ENCODE measurements at regions not wholly inside any gene's neighbourhood (a gene's known extent, or its start where the extent isn't known, plus 50 kb on each side); places are given as distances from the start of the nearest gene placed in this dataset.
"Not testable (repeated sequence)": the region's sequence is repeated elsewhere in the genome, so short reads cannot be mapped to it uniquely, and the experiment has no call there.

DNA sequence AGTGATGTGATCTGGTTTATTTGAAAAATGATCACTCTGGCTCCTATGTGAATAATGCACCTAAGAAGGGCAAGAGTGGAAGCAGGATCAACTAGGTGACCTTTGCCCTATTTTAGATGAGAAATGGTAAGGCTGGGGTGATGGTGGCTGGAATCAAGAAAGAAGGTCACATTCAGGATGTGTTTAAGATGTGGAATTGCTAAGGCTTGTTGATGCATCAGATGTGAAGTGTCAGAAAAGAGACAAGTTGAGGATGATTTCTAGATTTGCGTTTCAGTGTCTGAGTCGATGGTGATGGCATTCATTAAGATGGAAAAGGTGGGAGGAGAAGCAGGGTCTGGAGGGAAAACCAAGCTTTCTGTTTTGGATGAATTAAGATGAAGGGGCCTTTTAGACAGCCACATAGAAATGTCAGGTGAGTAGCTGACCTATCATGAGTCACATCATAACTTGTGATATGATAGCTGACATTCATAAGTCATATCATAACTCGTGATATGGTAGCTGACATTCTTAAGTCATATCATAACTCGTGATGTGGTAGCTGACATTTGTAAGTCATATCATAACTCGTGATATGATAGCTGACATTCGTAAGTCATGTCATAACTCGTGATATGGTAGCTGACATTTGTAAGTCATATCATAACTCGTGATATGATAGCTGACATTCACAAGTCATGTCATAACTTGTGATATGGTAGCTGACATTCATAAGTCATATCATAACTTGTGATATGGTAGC is 101.2 kb upstream of the SEC11C start:
- no peak for DNase-seq (ENCODE audit: low spot score)

DNA sequence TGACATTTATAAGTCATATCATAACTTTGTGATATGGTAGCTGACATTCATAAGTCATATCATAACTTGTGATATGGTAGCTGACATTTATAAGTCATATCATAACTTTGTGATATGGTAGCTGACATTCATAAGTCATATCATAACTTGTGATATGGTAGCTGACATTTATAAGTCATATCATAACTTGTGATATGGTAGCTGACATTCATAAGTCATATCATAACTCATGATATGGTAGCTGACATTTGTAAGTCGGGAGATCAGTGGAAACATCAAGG is 100.7 kb upstream of the SEC11C start:
- DNase-seq (ENCODE audit: low spot score): not testable (repeated sequence)

DNA sequence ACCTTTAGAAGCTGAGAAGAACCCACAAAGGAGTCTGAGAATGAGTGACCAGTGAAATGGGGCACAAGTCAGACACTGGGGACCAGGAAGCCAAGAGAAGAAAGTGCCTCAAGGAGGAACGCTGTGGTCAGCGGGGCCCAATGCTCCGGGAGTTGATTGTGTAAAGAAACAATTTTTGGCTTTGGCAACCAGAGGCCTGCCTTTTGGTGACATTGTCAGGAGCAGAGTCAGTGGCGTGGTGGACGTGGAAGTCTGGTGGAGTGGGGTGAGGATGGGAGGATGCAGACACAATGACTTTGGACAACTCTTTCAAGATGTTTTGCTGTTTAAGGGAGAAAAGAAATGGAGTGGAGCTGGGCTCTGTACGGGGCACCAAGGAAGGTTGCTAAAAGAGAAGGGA is 100.2 kb upstream of the SEC11C start:
- DNase-seq (ENCODE audit: low spot score): no peak

DNA sequence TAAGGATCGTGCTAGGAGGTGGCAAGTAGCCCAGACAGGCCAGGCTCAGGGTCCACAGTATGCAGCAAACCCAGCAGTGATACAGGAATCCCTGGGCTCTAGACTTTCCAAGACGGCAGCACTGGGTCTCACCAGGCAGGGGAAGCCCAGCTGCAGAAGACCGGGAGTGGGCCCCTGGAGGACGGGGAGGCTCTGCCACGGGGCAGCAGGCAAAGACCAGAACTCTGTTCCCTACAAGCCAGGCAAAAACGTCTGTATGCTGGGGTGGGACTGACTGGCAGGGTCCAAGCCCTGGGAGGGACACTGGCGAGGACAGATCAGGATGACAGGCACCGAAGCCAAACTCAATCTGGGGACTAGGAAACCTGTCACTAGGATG is 98.9 kb upstream of the SEC11C start:
- DNase-seq (ENCODE audit: low spot score): no peak

DNA sequence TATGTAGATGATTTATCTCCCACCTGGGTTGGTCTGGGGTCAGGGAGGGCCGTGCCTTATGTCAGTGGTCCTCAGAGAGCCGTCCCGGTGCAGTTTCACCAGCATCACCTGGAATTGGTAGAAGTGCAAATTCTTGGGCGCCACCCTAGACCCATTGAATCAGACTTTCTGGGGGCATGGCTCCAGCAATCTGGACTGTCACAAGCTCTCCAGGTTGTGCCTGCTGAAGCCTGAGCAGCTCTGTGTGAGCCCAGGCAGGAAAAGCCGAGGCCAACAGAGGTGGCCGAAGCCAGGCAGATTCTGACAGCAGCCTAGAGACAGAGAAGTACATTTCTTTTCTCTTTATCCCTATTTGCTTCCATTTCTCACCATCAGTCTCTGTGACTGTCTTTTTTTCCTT is 98.4 kb upstream of the SEC11C start:
- no peak for DNase-seq (ENCODE audit: low spot score)

DNA sequence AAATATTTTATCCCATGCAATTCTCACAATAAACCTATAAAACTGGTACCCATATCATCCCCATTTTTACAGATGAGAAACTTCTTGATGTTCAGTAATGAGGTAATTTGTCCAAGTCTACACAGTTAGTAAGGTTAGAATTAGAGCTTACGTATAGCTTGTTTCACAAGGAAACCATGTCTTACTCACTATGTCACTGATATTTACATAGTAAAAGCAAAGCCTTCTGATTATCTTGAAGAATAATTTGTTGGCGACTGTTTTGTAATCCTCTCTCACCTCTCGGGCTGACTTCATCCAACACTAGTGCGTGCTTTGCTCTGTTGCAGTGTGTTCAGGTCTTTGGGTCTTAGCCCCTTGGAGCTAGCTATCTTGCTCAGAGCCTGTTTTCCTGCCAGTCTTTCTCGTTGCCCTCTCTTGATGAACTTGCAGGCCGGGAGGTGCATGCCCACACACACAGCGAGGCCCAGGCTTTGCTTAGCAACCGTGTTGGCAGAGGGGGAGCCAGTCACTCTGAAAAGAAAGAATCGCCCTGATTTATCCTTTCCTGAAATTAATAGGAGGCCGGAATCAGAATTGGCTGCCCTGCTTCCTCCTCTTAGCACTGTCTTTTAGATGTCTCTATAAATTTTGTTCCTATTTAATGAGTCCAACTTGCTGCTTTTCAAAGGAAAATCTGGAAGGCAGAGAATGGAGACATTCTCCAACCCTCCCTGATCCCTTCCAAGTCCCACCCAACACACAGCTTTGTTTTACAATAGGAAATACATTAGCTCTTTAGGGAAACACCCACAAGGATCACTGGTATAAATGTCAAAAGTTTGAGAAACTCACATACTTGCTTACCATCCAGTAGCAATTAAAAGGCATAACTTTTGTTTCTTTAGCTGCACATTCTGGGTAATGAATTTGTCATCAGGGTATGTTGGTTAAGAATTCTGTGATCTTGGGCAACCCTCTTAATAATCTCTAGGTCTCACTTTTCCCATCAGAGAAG is 97.6 kb upstream of the SEC11C start:
- DNase-seq (ENCODE audit: low spot score): peak; percentile 60

DNA sequence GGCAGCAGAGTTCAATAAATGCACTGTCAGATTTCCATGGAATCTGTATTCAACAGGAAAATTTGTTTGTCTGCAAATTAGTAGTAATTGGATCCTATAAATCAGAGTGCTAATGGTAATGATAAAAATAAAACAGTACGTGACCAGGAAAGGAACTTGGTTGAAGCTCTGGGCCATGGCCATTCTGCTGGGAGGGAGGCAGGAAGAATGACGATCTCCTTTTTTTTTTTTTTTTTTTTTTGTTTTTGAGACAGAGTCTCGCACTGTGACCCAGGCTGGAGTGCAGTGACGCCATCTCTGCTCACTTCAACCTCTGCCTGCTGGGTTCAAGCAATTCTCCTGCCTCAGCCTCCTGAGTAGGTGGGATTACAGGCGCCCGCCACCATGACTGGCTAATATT is 94.8 kb upstream of the SEC11C start:
- DNase-seq (ENCODE audit: low spot score): no peak

DNA sequence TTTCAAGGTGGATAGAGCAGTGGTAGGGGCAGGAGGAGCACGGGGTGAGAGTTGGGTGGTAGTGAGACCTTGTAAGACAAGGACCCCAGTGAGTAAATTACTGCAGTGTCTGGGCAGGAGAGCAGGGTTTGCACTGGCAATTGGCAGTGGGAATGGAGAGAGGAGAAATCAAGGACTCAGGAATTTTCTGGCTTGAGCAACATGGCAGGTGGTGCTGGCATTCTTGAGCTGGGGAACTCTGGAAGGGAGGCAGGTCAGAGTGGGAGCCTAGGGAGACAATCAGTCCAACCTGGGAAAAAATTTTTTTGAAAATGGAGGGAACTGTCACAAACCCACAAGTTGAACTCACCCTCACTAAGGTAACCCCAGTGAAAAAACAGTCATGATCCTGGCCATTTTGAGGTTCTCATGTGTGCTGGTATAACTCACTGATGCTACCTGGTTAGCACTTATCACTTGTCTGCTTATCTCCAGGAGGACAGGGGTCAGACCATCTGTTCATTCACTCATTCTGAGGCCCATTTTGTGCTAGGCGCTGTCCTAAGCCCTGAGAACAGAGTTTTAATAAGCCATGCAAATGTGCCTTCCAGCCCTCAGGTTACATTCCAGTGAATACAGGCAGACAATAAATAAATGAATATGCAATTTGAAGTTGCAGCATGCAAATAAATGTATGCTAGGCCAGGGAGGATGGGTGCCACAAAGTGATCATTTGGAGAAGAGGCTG is 92.2 kb upstream of the SEC11C start:
- DNase-seq (ENCODE audit: low spot score): no peak

DNA sequence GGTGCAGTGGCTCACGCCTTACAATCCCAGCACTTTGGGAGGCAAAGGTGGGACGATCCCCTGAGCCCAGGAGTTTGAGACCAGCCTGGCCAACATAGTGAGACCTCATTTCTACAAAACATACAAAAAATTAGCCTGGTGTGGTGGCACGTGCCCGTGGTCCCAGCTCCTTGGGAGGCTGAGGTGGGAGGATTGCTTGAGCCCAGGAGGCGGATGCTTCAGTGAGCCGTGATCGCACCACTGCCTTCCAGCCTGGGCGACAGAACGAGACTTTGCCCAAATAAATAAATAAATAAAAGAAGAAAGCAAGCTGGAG is 91.7 kb upstream of the SEC11C start:
- DNase-seq (ENCODE audit: low spot score): no peak

DNA sequence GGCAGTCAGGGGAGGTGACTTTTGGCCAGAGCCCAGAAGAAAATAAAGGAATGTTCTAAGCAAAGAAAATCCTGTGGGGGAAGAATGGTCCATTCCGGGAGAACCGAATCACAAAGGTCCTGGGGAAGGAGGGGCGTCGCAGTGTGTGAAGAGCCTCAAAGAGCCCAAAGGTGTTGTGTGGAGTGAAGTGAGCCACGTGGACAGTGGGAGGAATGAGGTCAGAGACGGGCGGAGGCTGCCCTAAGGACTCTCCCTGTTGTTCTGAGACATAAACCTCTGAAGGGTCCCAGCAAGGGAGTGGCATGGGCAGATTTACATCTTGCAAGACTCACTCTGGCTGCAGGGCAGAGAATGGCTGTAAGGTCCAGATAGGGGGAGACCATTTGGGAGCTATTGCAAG is 91.3 kb upstream of the SEC11C start:
- DNase-seq (ENCODE audit: low spot score): no peak

DNA sequence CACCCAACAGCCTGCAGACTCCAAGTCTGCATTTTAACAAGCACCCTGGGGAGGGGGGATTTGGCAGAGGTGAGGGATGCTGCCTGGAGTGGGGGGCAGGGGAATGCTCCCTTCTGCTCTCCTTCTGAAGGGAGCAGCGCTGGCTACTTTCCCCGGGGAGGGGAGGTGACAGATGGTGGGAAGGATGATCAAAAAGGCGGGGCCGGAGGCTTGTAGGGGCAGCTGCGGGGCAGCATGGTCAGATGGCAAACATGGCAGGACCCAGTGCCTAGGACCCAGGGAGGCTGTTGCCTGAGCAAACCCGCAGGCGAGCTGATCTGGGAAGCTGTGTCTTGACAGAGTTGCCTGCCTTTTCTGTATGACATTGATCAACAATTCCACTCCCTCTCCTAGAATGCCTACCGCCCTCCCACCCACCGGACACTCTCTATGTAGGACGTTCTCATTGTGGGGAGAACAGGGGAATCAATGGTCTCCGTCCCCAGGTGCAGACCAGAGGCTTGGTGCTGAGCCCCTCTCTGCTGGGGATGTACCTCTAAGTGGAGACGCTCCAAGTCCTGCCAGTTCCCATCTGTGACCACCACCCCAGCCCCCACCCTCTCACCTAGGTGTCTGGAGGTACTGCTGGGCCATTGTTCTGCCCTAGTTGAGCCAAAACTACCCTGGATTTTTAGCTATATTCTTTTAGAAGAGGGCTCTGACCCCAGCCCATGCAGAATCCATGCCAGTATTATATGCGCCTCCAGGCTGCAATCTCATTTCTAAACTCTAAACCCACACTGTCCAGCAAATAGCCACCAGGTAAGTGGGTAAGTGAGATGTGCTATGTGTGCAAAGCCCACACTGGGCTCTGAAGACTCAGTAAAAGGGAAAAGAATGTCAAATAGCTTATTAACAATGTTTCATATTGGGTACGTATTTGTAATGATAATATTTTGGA is 89.7 kb upstream of the SEC11C start:
- DNase-seq (ENCODE audit: low spot score): no peak

DNA sequence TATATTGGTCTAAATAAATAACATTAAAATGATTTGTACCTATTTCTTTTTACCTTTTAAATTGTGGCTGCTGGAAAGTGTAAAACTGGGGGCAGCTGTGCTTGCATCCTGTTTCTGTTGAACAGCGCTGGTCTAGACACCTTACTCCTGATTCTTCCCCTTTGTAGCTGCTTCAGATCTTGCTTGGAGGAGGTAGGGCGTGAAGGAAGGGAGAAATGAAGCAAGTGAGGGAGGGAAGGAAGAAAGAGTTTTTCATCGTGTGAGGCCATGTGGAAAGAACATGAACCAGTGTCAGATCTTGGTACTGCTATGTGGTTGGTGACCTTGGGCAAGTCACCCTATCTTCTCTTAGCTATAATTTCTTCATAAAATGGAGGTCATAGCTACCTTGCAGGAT is 89.0 kb upstream of the SEC11C start:
- no peak for DNase-seq (ENCODE audit: low spot score)

DNA sequence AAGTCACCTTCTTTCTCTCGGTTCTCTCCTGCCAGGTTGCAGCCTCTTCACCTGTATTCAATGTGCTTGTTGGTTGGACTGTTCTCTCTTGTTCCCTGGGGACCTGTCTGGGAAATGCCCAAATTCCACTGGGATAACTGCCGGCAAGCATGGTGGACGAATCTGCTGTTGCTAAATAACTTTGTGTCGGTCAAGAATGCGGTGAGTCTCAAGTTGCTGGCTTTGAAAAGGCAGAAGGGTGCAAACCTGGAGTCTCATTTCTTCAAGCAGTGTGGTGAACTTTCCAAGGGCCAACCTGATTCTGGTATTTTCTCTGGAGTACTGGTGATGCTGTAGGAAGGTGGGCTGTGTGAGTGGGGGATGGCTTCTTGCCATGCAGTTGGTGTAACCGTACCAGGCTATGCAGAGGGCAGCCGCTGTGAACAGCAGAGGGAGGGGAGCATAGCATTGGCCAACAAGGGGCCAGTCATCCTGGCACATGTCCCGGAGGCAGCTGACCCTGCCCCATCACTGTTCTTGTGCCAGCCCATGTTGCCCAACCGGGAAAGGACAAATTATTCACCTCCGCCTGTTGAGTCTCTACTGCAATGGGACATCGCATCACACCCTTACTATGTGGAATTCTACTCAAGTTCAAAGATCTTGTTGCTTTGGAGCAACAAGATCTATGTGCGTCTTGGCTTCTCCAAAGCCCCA is 88.1 kb upstream of the SEC11C start:
- no peak for DNase-seq (ENCODE audit: low spot score)

DNA sequence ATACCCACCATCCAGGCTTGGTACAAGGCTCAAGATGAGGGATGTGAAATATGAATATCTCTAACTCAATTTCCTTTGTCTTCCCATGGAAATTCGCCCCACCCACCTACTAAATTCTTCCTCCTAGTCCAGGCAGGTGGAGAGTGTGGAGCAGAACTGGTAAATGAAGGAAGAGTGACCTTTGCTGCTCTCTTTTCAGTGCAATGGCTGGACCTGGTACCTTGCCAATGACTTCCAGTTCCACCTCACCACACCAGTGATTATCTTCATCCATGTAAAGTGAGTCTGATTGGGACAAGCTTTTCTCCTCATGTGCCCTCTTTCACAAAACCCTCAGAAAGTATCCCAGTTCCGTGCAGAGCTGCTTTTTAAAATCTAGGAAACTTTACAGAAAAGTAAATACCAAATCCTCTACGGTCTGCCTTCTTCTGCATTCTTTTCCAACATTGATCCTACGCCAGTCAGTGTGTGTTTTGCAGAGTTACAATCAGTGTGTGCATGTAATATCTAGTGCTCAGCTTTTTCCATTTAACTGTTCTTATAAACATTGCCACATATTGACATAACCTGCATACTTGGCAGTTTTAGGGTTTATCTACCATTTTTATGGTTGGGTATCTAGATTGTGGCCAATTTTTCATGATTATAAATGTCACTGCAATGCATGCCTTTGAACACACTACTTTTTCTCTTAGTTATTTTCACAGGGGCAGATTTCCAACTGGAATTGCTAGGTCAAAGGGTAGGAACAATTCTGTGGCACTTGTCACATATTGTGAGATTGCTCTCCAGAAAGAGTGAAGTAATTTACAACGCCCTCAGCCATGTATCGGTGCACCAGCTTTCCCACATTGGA is 86.5 kb upstream of the SEC11C start:
- peak; percentile 20 for DNase-seq (ENCODE audit: low spot score)

DNA sequence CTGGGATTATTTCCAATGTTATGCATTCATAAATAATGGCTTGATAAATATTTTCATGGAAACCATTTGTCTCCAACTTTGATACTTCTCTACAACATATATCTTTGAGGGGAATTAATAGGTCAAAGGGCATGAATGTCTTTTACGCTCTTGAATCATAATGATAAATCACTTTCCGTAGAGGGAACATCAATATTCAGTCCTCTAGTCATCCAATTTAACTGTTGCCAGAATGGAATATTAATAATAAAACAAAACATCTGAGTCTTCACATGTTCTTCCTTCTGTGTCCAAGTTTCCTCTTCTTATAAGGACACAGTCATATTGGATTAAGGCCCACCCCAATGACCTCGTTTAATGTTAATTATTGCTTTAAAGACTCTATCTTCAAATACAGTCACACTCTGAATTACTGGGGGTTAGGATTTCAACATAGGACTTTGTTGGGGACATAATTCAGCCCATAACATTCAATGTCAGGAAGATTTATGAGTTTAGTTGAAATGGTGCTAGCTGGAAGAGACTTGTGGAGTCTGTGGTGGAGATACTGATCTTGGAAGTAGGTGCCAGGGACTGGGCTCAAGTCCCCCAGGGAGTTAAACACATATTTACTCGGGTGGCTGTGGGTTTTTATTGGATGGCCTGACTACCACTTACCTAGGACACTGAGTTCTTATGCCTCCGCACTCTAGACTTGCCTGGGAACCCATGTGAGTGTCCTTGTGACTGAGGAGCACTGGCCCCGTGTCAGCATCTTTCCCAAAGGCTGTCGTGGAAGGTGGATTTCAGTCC is 85.0 kb upstream of the SEC11C start:
- no peak for DNase-seq (ENCODE audit: low spot score)

DNA sequence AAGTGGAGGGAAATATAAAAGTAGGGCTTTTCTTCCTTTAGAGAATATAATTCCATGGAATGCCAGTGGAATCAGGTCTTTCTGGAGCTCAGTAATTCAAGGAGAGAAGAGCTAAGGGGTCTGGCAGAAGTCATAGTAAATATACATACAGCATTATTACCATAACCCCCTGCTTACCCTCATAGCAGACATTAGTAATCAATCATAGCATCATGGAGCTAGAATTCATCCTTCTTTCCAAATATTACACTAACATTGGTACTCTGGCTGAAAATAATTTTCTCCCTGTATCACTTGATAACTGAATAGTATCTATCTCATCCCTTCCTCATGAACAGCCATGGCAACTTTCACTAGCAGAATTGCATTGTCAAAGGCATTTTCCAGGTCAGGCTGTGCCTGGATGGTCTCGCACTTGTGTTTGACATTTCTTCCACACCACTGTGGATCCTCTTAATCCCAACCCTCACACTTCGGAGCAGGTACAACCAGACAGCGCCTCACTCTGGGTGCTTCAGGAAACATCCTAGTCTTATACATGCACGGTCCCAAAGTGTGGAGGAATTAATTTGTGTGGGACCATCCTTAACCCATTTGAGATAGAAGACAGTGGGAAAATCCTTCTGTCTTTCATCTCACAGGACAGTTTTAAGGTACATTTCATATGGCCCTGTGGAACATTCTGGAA is 84.2 kb upstream of the SEC11C start:
- no peak for DNase-seq (ENCODE audit: low spot score)

DNA sequence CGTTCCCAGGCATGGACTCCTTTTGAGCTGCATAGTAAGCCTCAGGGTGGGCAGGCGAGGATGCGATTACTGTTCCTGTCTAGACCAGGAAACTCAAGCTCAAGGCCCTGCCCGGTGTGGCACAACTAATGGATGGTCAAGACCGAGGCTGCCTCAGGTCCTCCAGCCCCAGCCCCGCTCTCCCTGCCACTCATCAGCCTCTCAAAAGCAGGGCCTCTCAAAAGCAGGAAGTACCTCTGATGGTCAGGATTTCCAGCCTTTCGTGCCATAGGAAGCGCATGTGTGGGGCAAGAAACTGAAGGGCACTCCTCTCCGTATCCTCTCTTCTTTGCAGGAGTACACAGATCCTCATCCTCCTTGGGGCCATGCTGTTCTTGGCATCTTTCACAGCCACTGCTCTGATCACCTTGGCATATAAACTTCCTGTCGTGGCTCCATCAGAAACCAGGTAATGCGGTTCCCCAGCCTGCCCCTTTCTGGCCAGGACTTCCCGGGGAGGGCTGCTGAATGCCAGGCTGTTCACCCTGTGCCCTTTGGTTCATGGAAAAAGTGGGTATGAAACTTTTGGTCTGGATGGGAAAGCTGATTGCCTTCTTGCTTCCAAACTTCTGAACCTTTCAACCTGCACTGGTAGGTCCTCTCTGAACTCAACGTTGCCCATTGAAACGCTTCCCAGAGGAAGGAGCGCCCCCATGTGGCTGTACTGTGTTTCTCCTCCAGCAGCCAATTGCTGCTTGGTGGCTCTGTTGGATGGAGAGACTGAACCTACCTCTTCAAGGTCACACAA is 82.8 kb upstream of the SEC11C start:
- DNase-seq (ENCODE audit: low spot score): peak; percentile 50

DNA sequence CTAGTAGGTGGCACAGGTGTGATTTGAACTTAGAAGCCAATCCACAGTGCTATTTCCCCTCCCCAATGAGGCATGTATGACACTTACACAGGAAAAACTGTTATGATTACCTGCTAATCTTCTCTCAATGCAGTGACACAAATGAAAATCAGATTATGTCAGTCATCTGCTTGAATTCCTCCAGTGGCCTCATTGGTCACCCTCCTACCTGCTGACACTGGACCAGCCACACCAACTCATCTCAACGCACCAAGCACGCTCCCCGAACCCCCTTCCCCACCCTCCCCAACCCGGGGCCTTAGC is 82.2 kb upstream of the SEC11C start:
- no peak for DNase-seq (ENCODE audit: low spot score)

All from AG20443 (cell line).